ENCODE measurements at regions not wholly inside any gene's neighbourhood (a gene's known extent, or its start where the extent isn't known, plus 50 kb on each side); places are given as distances from the start of the nearest gene placed in this dataset.
"Not testable (repeated sequence)": the region's sequence is repeated elsewhere in the genome, so short reads cannot be mapped to it uniquely, and the experiment has no call there.

- not testable (repeated sequence) for DNase-seq
Measured at GRCh38 chr7:76918619-76919018, 113.5 kb downstream of the SPDYE17 start.

DNA sequence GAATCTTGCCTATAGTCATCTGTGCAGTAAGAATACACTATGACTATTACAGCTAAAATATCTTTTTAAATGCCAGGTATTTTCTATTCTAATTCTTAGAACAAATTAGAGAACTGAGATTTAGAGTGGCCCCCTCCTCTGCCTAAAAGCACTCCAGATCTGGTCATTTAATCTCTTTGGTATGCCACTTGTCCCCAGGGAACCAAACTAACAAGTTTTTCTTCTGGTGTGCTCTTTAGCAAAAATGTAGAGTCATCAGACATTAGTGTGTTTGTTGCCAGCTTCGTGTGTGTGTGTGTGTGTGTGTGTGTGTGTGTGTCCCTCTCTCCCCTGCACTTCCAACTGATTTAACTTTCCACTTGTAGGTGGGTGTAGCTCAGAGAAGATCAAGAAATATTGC lies 117.8 kb downstream of the SPDYE17 start:
- DNase-seq = not testable (repeated sequence)

- not testable (repeated sequence) for DNase-seq
Measured at GRCh38 chr7:76912011-76912814, 119.9 kb downstream of the SPDYE17 start.

DNA sequence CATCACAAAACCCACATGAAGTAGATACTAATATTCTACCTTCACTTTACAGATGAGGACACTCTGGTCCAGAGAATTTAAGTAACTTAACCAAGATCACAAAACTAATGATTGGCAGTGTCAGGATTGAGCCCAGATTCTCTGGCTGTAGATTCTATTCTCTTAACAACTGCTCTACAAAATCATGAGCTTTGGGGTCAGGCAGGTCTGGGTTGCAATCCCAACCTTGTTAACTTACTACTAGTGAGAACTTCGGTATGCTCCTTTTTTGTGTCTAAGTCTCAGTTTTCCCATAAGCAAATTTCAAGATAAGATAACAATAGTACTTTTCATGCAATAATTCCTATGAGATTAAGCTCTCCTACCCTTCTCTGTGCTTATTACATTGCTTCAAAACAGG lies 127.5 kb downstream of the SPDYE17 start:
- DNase-seq = not testable (repeated sequence)

DNA sequence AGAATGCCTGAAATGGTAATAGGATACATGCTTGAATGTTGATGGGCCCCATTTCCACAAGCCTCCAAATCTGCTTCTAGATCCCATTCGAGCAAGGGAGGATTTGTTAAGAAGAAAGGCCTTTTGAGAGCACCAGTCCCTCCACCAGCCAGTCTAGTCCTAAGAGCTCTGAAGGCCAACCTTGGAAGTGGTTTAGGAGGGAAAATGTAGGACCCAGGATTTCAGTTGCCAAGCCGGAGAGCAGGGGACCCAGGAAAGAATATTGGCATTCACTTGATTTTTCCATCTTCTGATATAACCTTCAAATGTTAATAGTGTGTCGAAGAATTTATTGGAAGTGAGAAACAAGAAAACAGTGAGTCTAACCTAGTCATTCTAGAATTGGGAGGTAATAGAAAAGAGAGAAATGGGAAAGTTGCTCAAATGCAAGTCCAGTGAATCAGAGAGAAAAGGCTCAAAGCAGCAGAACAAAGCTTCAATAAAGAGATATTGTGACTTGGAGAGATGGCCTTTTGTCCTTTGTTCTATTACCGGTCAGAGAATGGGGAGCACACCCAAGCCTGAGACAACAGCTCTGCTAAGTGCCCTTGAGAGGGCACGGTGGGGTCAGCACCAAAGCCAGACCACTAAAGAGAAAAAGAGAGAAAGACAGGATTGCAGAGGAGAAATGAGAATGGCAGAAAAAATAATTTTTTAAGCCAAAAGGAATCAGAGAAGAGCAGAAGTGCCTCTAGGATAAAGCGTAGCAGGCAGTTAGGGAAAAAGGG lies 130.0 kb downstream of the SPDYE17 start:
- DNase-seq = not testable (repeated sequence)

GRCh38 chr7:76898807-76899206 lies 133.4 kb downstream of the SPDYE17 start:
- not testable (repeated sequence) for DNase-seq

GRCh38 chr7:76897007-76897406 lies 135.2 kb downstream of the SPDYE17 start:
- not testable (repeated sequence) for DNase-seq

GRCh38 chr7:76895696-76896095 lies 136.5 kb downstream of the SPDYE17 start:
- DNase-seq = not testable (repeated sequence)

DNA sequence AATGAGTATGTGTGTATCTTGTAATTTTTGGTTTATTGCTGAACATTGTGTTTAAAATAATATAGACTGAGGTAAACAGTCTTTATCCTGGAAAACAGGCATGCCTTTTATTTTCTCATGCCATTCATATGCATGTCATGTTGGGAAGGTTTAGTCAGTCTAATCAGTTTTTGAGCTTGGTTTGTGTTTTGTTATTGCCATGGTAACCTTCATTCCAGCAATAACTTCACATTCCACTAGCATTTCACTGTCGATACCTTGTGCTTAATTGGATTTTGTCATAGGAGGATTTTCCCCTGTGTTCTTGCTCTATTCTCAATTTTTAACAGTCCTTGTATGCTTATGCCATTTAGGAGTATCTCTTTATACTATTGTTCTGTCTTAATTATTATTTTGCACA lies 140.4 kb downstream of the SPDYE17 start:
- DNase-seq = not testable (repeated sequence)

DNA sequence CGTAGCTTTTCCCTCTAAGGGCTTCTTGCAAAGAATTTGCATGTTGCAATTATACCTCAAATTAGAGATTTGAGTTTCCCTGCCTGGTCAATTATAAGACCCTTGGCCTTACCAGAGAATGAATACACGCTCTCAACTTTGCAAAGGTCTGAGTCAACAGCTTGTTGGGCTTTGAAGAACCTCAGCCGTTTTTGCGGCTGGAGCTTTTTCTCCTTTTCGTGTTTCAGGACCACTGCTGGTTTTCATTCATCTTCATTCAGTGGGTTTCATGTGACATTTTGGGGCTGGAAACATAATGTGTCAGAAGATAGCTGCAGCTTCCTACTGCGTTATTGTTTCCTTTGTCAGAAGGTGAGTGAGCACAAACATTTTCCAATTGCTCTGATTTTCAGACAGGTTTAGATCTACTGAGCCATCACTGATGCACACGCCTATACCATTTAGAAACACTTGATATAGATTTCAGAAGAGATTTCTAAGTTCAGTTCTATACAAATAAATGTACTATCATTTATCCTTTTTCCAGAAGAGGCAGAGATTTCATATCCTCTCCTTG lies 152.3 kb downstream of the SPDYE17 start:
- not testable (repeated sequence) for DNase-seq

DNA sequence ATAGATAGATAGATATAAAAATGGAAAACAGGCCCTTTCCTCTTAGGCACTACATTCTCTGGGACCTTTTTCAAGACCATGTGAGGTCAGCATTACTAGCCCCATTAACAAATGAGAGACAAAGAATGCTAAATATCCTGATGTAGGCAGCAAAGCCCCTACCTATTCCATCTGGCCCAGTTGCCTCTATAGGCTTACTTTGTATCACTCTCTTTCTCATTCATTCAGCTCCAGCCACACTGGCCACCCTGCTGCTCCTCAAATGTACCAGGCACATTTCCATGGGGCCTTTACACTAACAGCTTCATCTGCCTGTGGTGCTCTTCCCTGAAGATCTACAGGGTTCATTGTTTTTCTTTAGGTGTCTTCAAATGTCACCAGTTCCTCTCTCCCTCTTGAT lies 156.4 kb downstream of the SPDYE17 start:
- DNase-seq = not testable (repeated sequence)

DNA sequence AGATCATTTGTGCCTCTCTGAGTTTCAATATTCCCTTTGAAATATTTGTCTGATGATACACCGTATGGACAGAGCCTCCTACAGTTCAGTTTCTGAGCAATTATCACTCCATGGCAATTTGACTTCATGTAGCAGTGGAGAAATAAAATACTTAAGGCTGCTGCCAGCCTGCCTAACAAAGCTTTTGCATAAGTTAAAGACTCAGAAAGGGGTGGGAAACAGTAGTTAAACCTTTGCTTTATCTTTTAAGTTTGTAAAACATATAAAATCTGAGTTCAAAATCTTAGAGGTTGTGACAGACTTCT lies 161.7 kb downstream of the SPDYE17 start:
- not testable (repeated sequence) for DNase-seq

DNA sequence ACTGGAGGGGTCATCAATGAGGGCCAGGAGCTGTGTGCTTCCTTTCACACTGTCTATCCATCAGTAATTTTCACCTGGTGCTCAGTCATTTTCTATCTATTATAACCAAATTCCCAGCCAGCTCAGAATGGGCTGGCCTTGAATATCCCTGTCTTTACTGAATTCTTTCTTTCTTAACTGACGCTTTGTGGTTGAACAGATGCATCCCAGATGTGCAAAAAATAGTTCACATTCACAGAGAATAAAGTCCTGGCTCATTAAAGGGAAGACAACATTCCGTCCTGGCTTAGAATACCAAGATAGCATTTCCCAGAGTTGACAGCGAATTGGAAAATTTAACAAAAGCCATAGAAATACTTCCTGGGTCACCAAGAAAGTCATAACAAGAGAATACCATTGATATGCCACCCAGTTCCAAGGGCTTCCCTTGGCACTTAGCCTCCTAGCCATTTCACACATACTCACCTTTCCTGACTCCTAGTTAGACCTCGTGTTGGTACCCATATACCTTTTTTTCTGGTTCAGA lies 164.7 kb downstream of the SPDYE17 start:
- DNase-seq = not testable (repeated sequence)

- DNase-seq = not testable (repeated sequence)
Measured at GRCh38 chr7:76863150-76863773, 168.9 kb downstream of the SPDYE17 start.

DNA sequence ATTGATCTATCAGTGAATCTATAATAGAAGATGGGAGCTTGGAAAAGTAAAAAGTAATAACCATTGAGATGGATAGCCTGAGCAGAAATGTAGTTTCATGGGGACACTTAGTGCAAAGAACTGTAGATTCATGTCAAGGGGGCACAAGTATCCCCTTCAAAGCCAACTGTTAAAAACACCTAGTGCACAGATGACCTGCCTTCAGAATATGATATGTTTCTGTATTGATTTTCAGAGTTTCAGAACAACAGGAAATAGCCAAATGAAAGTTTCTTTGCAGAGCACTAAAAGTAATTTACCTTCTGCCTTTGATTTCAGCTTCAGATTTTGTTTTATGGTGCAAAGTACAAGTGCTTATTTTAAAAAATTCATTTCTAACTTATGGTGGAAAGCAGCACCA lies 169.9 kb downstream of the SPDYE17 start:
- DNase-seq = not testable (repeated sequence)

- DNase-seq = not testable (repeated sequence)
Measured at GRCh38 chr7:76859933-76860332, 172.2 kb downstream of the SPDYE17 start.

GRCh38 chr7:76854631-76855030 lies 177.5 kb downstream of the SPDYE17 start:
- not testable (repeated sequence) for DNase-seq

GRCh38 chr7:76852787-76853584 lies 179.2 kb downstream of the SPDYE17 start:
- not testable (repeated sequence) for DNase-seq

- not testable (repeated sequence) for DNase-seq
Measured at GRCh38 chr7:76852362-76852761, 179.8 kb downstream of the SPDYE17 start.

GRCh38 chr7:76851617-76852016 lies 180.5 kb downstream of the SPDYE17 start:
- DNase-seq = not testable (repeated sequence)

GRCh38 chr7:76849887-76850563 lies 182.1 kb downstream of the SPDYE17 start:
- not testable (repeated sequence) for DNase-seq
